H9 (cell line): ENCODE measurements at regions not wholly inside any gene's neighbourhood (a gene's known extent, or its start where the extent isn't known, plus 50 kb on each side); places are given as distances from the start of the nearest gene placed in this dataset.

Experiments
- DNase-seq: peaks from one replicate; pipeline ENCODE4 v3.0.0-alpha.2; 2017
- H2AFZ ChIP-seq: one replicate; pipeline ENCODE4 v1.6.1; 2013; ENCODE audit warnings: mild to moderate bottlenecking, low read length, control low read depth, moderate library complexity
- H2AK5ac ChIP-seq: 2 replicates; pipeline ENCODE4 v1.6.1; 2013; ENCODE audit warnings: low read length, control low read depth, mixed read lengths; ENCODE audit not compliant: insufficient read length
- H2BK120ac ChIP-seq: one replicate; pipeline ENCODE4 v1.6.1; 2013; ENCODE audit warnings: low read depth, mild to moderate bottlenecking, low read length, control low read depth, inconsistent platforms; ENCODE audit not compliant: poor library complexity, severe bottlenecking
- H2BK12ac ChIP-seq: 2 replicates; pipeline ENCODE4 v1.6.1; 2013; ENCODE audit warnings: low read length, control low read depth, mixed read lengths, low read depth; ENCODE audit not compliant: insufficient read length
- H2BK15ac ChIP-seq: 2 replicates; pipeline ENCODE4 v1.6.1; 2013; ENCODE audit warnings: low read depth, low read length, control low read depth
- H2BK20ac ChIP-seq: one replicate; pipeline ENCODE4 v1.6.1; 2013; ENCODE audit warnings: low read depth, mild to moderate bottlenecking, low read length, control low read depth, inconsistent platforms; ENCODE audit not compliant: poor library complexity, severe bottlenecking
- H2BK5ac ChIP-seq: 2 replicates; pipeline ENCODE4 v1.6.1; 2013; ENCODE audit warnings: low read length, control low read depth, mixed read lengths; ENCODE audit not compliant: insufficient read length
- H3K14ac ChIP-seq: 2 replicates; pipeline ENCODE4 v1.6.1; 2013; ENCODE audit warnings: low read length, control low read depth; ENCODE audit not compliant: insufficient read depth
- H3K18ac ChIP-seq: 2 replicates; pipeline ENCODE4 v1.6.1; 2013; ENCODE audit warnings: low read depth, mild to moderate bottlenecking, mixed read lengths, low read length, control low read depth; ENCODE audit not compliant: insufficient read length
- H3K23ac ChIP-seq: 2 replicates; pipeline ENCODE4 v1.6.1; 2013; ENCODE audit warnings: low read length, control low read depth, mixed read lengths, low read depth; ENCODE audit not compliant: insufficient read length
- H3K23me2 ChIP-seq: 2 replicates; pipeline ENCODE4 v1.6.1; 2013; ENCODE audit warnings: low read depth, mild to moderate bottlenecking, mixed read lengths, low read length, control low read depth; ENCODE audit not compliant: insufficient read length, poor library complexity, severe bottlenecking
- H3K27ac ChIP-seq: 2 replicates; pipeline ENCODE4 v1.5.1; 2013; ENCODE audit warnings: low read length, control low read depth, mixed read lengths, low read depth; ENCODE audit not compliant: insufficient read length
- H3K27me3 ChIP-seq: 2 replicates; pipeline ENCODE4 v1.6.1; 2013; ENCODE audit warnings: low read length, control low read depth, inconsistent platforms; ENCODE audit not compliant: insufficient read depth
- H3K4ac ChIP-seq: 2 replicates; pipeline ENCODE4 v1.6.1; 2013; ENCODE audit warnings: low read depth, mild to moderate bottlenecking, control low read depth, inconsistent platforms, low read length, moderate library complexity
- H3K4me1 ChIP-seq: 2 replicates; pipeline ENCODE4 v1.6.1; 2013; ENCODE audit warnings: low read length, control low read depth, inconsistent platforms; ENCODE audit not compliant: insufficient read depth
- H3K4me2 ChIP-seq: 2 replicates; pipeline ENCODE4 v1.6.1; 2013; ENCODE audit warnings: low read length, control low read depth, mixed read lengths; ENCODE audit not compliant: insufficient read length, insufficient read depth
- H3K56ac ChIP-seq: 2 replicates; pipeline ENCODE4 v1.6.1; 2013; ENCODE audit warnings: low read depth, mild to moderate bottlenecking, mixed read lengths, low read length, control low read depth; ENCODE audit not compliant: insufficient read length
- H3K79me1 ChIP-seq: 2 replicates; pipeline ENCODE4 v1.6.1; 2013; ENCODE audit warnings: low read depth, mild to moderate bottlenecking, moderate library complexity, low read length, control low read depth, inconsistent platforms; ENCODE audit not compliant: insufficient read depth, poor library complexity, severe bottlenecking
- H3K79me2 ChIP-seq: 2 replicates; pipeline ENCODE4 v1.6.1; 2013; ENCODE audit warnings: low read length, control low read depth, inconsistent platforms; ENCODE audit not compliant: insufficient read depth
- H3K9ac ChIP-seq: 2 replicates; pipeline ENCODE4 v1.6.1; 2013; ENCODE audit warnings: low read length, control low read depth, mixed read lengths; ENCODE audit not compliant: insufficient read length; ENCODE audit errors: extremely low read depth
- H3K9me3 ChIP-seq: one replicate; pipeline ENCODE4 v1.6.1; 2013; ENCODE audit warnings: low read depth, low read length, inconsistent platforms; ENCODE audit not compliant: control insufficient read depth
- H3T11ph ChIP-seq: one replicate; pipeline ENCODE4 v1.6.1; 2013; ENCODE audit warnings: mild to moderate bottlenecking, low read length, control low read depth, inconsistent platforms
- H4K20me1 ChIP-seq: one replicate; pipeline ENCODE4 v1.6.1; 2013; ENCODE audit not compliant: control insufficient read depth, insufficient read length, insufficient read depth
- H4K5ac ChIP-seq: 2 replicates; pipeline ENCODE4 v1.6.1; 2013; ENCODE audit warnings: low read depth, mild to moderate bottlenecking, mixed read lengths, low read length, control low read depth; ENCODE audit not compliant: insufficient read length
- H4K8ac ChIP-seq: replicated peaks from 2 replicates; pipeline ENCODE4 v1.6.1; 2013; ENCODE audit warnings: low read length, control low read depth, mixed read lengths, low read depth; ENCODE audit not compliant: insufficient read length
- H4K91ac ChIP-seq: 2 replicates; pipeline ENCODE4 v1.6.1; 2013; ENCODE audit warnings: low read depth, mild to moderate bottlenecking, moderate library complexity, mixed read lengths, low read length, control low read depth; ENCODE audit not compliant: insufficient read length
- H3K27ac Mint-ChIP-seq, 3 experiments: 2 replicates in 2 of 3; 3 replicates in 1 of 3; pipeline ENCODE4 v1.8.0; 2020 to 2021; ENCODE audit warnings: mixed read lengths in 3 of 3, mild to moderate bottlenecking in 1 of 3, moderate library complexity in 1 of 3
- H3K27me3 Mint-ChIP-seq: 2 replicates; pipeline ENCODE4 v1.8.0; 2021; ENCODE audit warnings: low read depth, mild to moderate bottlenecking, moderate library complexity, mixed read lengths
- H3K36me3 Mint-ChIP-seq, 3 experiments: 2 replicates in 2 of 3; 3 replicates in 1 of 3; pipeline ENCODE4 v1.8.0; 2020 to 2021; ENCODE audit warnings: low read depth in 3 of 3, mixed read lengths in 3 of 3; ENCODE audit not compliant: insufficient read depth in 1 of 3
- H3K4me1 Mint-ChIP-seq, 2 experiments: 2 replicates each; pipeline ENCODE4 v1.8.0; 2020; ENCODE audit warnings: mixed read lengths in 2 of 2
- H3K4me3 Mint-ChIP-seq, 2 experiments: 2 replicates in 1 of 2; 3 replicates in 1 of 2; pipeline ENCODE4 v1.8.0; 2020 to 2021; ENCODE audit warnings: mild to moderate bottlenecking in 2 of 2, mixed read lengths in 2 of 2, moderate library complexity in 1 of 2
- H3K9me3 Mint-ChIP-seq, 2 experiments: 2 replicates in 1 of 2; 3 replicates in 1 of 2; pipeline ENCODE4 v1.8.0; 2020; ENCODE audit warnings: mild to moderate bottlenecking in 2 of 2, mixed read lengths in 2 of 2, moderate library complexity in 1 of 2
- WGBS: extraction: QIAGEN DNeasy Blood & Tissue Kit; methylation state at CpG from one replicate; pipeline ENCODE4 v1.1.7; 2013; ENCODE audit warnings: missing lambda C conversion rate, low lambda C conversion rate, mixed read lengths; ENCODE audit not compliant: insufficient read length; ENCODE audit errors: extremely low coverage; 5-methylcytosine and 5-hydroxymethylcytosine counted together
- TF ChIP-seq, protein P1 (sequence below): fragments of 200-600 bp; sonication (generic); conservative IDR thresholded peaks from 3 replicates; pipeline ENCODE4 v1.8.0; 2021; ENCODE audit warnings: antibody characterized with exemption, mild to moderate bottlenecking

GRCh38 chr12:29921307-29921706 lies 137.6 kb upstream of the TMTC1 start:
- no CpG with 5 or more reads among the region's 1 CpG for WGBS
- no peaks in the 10 kb centered on the region for H3K27me3 ChIP-seq
- H3K4me2 ChIP-seq: no peak overlapping the region

More at GRCh38 chr12:29921307-29921706, 137.6 kb upstream of the TMTC1 start:
- Histone ChIP-seq H3K27ac (no peak overlapping the region), H2BK12ac (no peak overlapping the region), H4K8ac (no peak overlapping the region), H3K9ac (no peak overlapping the region), H3K18ac (no peak overlapping the region), H2BK5ac (no peak overlapping the region), H3K14ac (no peak overlapping the region), H3T11ph (no peak overlapping the region), H3K23ac (no peak overlapping the region), H2AK5ac (no peak overlapping the region), H2BK20ac (no peak overlapping the region), H2BK15ac (no peak overlapping the region), H2BK120ac (no peak overlapping the region), H2AFZ (no peak overlapping the region), H3K23me2 (no peaks in the 10 kb centered on the region), H3K56ac (no peak overlapping the region), H4K91ac (no peak overlapping the region), H3K79me1 (no peaks in the 10 kb centered on the region), H3K79me2 (no peaks in the 10 kb centered on the region), H4K20me1 (no peaks in the 10 kb centered on the region), H3K9me3 (no peaks in the 10 kb centered on the region), H3K4me1 (no peaks in the 10 kb centered on the region), H4K5ac (no peak overlapping the region), H3K4ac (no peak overlapping the region)
- no peak for DNase-seq
- Mint-ChIP-seq H3K4me1 (no peaks in the 10 kb centered on the region), H3K4me3 (no peak overlapping the region), H3K36me3 (no peaks in the 10 kb centered on the region), H3K9me3 (peaks cover 0 to 3% of the 10 kb centered on the region in 2 experiments; a peak in 2 of 5 replicates), H3K27me3 (no peaks in the 10 kb centered on the region), H3K27ac (no peak overlapping the region)
- TF ChIP-seq, protein P1, sequence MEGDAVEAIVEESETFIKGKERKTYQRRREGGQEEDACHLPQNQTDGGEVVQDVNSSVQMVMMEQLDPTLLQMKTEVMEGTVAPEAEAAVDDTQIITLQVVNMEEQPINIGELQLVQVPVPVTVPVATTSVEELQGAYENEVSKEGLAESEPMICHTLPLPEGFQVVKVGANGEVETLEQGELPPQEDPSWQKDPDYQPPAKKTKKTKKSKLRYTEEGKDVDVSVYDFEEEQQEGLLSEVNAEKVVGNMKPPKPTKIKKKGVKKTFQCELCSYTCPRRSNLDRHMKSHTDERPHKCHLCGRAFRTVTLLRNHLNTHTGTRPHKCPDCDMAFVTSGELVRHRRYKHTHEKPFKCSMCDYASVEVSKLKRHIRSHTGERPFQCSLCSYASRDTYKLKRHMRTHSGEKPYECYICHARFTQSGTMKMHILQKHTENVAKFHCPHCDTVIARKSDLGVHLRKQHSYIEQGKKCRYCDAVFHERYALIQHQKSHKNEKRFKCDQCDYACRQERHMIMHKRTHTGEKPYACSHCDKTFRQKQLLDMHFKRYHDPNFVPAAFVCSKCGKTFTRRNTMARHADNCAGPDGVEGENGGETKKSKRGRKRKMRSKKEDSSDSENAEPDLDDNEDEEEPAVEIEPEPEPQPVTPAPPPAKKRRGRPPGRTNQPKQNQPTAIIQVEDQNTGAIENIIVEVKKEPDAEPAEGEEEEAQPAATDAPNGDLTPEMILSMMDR: no peak
